ENCODE measurements at regions not wholly inside any gene's neighbourhood (a gene's known extent, or its start where the extent isn't known, plus 50 kb on each side); places are given as distances from the start of the nearest gene placed in this dataset.

- no peak for ATAC-seq
- no peak overlapping the region for H3K27ac ChIP-seq
- TF ChIP-seq CTCF (IDR thresholded peaks at IDR 0.05): no peak
Measured at GRCh38 chr4:10369517-10369916, 87.7 kb downstream of the ZNF518B start.

GRCh38 chr4:10366628-10367027, 90.6 kb downstream of the ZNF518B start:
- Histone ChIP-seq H3K4me1 (no peaks in the 10 kb centered on the region), H3K9me3 (no peaks in the 10 kb centered on the region), H3K36me3 (no peaks in the 10 kb centered on the region), H3K27me3 (peaks cover 0 to 10% (median 0%) of the 10 kb centered on the region in 7 donors), H3K27ac (no peak overlapping the region), H3K4me3 (no peak overlapping the region)
- ATAC-seq: no peak
- no peak for TF ChIP-seq CTCF (IDR thresholded peaks at IDR 0.05)
- DNase-seq: no peak
- intact Hi-C loops (cut with DNase I): no loop called here

More at GRCh38 chr4:10369517-10369916, 87.7 kb downstream of the ZNF518B start:
- DNase-seq: no peak
- intact Hi-C loops (cut with DNase I): no loop called here
- Histone ChIP-seq H3K4me3 (no peak overlapping the region), H3K9me3 (no peaks in the 10 kb centered on the region), H3K4me1 (no peaks in the 10 kb centered on the region), H3K27me3 (no peaks in the 10 kb centered on the region), H3K36me3 (no peaks in the 10 kb centered on the region)
- 86 to 88% methylated on average over 2 of the region's 2 CpGs for WGBS, 2 donors

- no peaks in the 10 kb centered on the region for H3K36me3 ChIP-seq
- intact Hi-C loops (cut with DNase I): no loop called here
- no peak for DNase-seq
- 84 to 96% methylated on average over 2 of the region's 2 CpGs for WGBS, 2 donors
- no peaks in the 10 kb centered on the region for H3K9me3 ChIP-seq
- H3K4me3 ChIP-seq: no peak overlapping the region
- no peak for ATAC-seq
- H3K4me1 ChIP-seq: no peaks in the 10 kb centered on the region
- peaks cover 0 to 20% (median 0%) of the 10 kb centered on the region in 7 donors for H3K27me3 ChIP-seq
- H3K27ac ChIP-seq: no peak overlapping the region
- TF ChIP-seq CTCF (IDR thresholded peaks at IDR 0.05): no peak
Measured at GRCh38 chr4:10364194-10364593, 93.0 kb downstream of the ZNF518B start.

- Histone ChIP-seq H3K27me3 (no peaks in the 10 kb centered on the region), H3K36me3 (no peaks in the 10 kb centered on the region), H3K4me3 (no peak overlapping the region), H3K9me3 (no peaks in the 10 kb centered on the region), H3K4me1 (no peaks in the 10 kb centered on the region), H3K27ac (no peak overlapping the region)
- DNase-seq: no peak
- no peak for ATAC-seq
- no peak for TF ChIP-seq CTCF (IDR thresholded peaks at IDR 0.05)
- intact Hi-C loops (cut with DNase I): no loop called here
Measured at GRCh38 chr4:10354746-10355145, 102.5 kb downstream of the ZNF518B start.

GRCh38 chr4:10354225-10354624, 103.0 kb downstream of the ZNF518B start:
- Histone ChIP-seq H3K27me3 (no peaks in the 10 kb centered on the region), H3K4me3 (no peak overlapping the region), H3K36me3 (no peaks in the 10 kb centered on the region), H3K27ac (no peak overlapping the region), H3K4me1 (no peaks in the 10 kb centered on the region), H3K9me3 (no peaks in the 10 kb centered on the region)
- ATAC-seq (no peak), DNase-seq (no peak)
- TF ChIP-seq CTCF (IDR thresholded peaks at IDR 0.05): no peak
- intact Hi-C loops (cut with DNase I): no loop called here
- WGBS, 2 donors: 90 to 91% methylated on average over 2 of the region's 2 CpGs
